ENCODE measurements at regions not wholly inside any gene's neighbourhood (a gene's known extent, or its start where the extent isn't known, plus 50 kb on each side); places are given as distances from the start of the nearest gene placed in this dataset.

DNA sequence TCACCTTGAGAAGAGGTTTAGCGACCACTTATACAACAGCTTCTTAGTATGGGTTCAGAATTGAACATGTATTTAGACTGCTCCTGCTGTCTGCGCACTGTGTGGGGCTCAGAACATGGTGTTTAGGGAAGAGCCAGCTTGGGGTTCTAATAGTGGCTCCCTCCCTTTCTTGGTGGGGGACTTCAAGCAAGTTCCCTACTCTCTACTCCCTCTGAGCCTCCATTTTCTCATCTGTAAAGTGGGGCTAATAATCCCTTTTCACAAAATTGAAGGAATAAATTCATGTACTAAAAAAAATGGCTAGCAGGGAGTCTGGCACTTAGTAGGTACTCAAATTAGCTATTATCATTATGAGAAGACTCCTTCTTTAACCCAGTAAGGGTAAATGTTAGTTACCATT lies 97.5 kb upstream of the SPATA12 start:
- TF ChIP-seq, protein P1, sequence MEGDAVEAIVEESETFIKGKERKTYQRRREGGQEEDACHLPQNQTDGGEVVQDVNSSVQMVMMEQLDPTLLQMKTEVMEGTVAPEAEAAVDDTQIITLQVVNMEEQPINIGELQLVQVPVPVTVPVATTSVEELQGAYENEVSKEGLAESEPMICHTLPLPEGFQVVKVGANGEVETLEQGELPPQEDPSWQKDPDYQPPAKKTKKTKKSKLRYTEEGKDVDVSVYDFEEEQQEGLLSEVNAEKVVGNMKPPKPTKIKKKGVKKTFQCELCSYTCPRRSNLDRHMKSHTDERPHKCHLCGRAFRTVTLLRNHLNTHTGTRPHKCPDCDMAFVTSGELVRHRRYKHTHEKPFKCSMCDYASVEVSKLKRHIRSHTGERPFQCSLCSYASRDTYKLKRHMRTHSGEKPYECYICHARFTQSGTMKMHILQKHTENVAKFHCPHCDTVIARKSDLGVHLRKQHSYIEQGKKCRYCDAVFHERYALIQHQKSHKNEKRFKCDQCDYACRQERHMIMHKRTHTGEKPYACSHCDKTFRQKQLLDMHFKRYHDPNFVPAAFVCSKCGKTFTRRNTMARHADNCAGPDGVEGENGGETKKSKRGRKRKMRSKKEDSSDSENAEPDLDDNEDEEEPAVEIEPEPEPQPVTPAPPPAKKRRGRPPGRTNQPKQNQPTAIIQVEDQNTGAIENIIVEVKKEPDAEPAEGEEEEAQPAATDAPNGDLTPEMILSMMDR (IDR thresholded peaks at IDR 0.05 in 2 of 3, conservative IDR thresholded peaks at IDR 0.05 in 1 of 3; ENCODE audit: borderline replicate concordance in 1 of 3, insufficient read depth in 1 of 3, low read depth in 2 of 3, low read length in 2 of 3) = no peak
- TF ChIP-seq ZFX (IDR thresholded peaks at IDR 0.05) (no peak), POLR2A (IDR thresholded peaks at IDR 0.05; ENCODE audit: borderline replicate concordance, extremely low read depth, insufficient read depth, insufficient read length) (no peak), RAD21 (IDR thresholded peaks at IDR 0.05; ENCODE audit: low read depth) (no peak), POLR2AphosphoS5 (IDR thresholded peaks at IDR 0.05; ENCODE audit: low read depth, low read length) (no peak), EZH2phosphoT487 (IDR thresholded peaks at IDR 0.05; ENCODE audit: borderline replicate concordance) (no peak), YY1 (IDR thresholded peaks at IDR 0.05; ENCODE audit: extremely low read depth, insufficient replicate concordance, low read depth, low read length) (no peak)
- TF ChIP-seq, protein P2, sequence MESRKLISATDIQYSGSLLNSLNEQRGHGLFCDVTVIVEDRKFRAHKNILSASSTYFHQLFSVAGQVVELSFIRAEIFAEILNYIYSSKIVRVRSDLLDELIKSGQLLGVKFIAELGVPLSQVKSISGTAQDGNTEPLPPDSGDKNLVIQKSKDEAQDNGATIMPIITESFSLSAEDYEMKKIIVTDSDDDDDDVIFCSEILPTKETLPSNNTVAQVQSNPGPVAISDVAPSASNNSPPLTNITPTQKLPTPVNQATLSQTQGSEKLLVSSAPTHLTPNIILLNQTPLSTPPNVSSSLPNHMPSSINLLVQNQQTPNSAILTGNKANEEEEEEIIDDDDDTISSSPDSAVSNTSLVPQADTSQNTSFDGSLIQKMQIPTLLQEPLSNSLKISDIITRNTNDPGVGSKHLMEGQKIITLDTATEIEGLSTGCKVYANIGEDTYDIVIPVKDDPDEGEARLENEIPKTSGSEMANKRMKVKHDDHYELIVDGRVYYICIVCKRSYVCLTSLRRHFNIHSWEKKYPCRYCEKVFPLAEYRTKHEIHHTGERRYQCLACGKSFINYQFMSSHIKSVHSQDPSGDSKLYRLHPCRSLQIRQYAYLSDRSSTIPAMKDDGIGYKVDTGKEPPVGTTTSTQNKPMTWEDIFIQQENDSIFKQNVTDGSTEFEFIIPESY (IDR thresholded peaks at IDR 0.05; ENCODE audit: extremely low read depth, insufficient replicate concordance, low read length) = no peak

Data from HCT116 (cell line).